Stromal cell of bone marrow (primary cell): ENCODE measurements at regions not wholly inside any gene's neighbourhood (a gene's known extent, or its start where the extent isn't known, plus 50 kb on each side); places are given as distances from the start of the nearest gene placed in this dataset.

Source experiments
- DNase-seq: peaks from one replicate; pipeline ENCODE4 v3.0.0-alpha.2; 2012; ENCODE audit warnings: low read depth

GRCh38 chr6:22809370-22809769, 240.0 kb downstream of the HDGFL1 start:
- DNase-seq, result no peak

GRCh38 chr6:22819209-22819608, 249.8 kb downstream of the HDGFL1 start:
- DNase-seq, result no peak

- DNase-seq, result peak; percentile 80
These were observed 252.4 kb downstream of the HDGFL1 start for GRCh38 chr6:22821664-22822320.

GRCh38 chr6:22825210-22825609, 255.8 kb downstream of the HDGFL1 start:
- DNase-seq, result no peak

GRCh38 chr6:22826961-22827360, 257.6 kb downstream of the HDGFL1 start:
- DNase-seq, result no peak

GRCh38 chr6:22827760-22828159, 258.4 kb downstream of the HDGFL1 start:
- no peak for DNase-seq

GRCh38 chr6:22828179-22829062, 259.1 kb downstream of the HDGFL1 start:
- peak; percentile 75 for DNase-seq

- no peak for DNase-seq
These were observed 259.7 kb downstream of the HDGFL1 start for GRCh38 chr6:22829070-22829469.

GRCh38 chr6:22830463-22830862, 261.1 kb downstream of the HDGFL1 start:
- DNase-seq, result no peak

GRCh38 chr6:22833191-22833590, 263.8 kb downstream of the HDGFL1 start:
- DNase-seq, result no peak

- no peak for DNase-seq
These were observed 269.0 kb downstream of the HDGFL1 start for GRCh38 chr6:22838345-22838744.

GRCh38 chr6:22845467-22845866, 276.1 kb downstream of the HDGFL1 start:
- no peak for DNase-seq

- DNase-seq, result no peak
These were observed 278.8 kb downstream of the HDGFL1 start for GRCh38 chr6:22848121-22848520.

- no peak for DNase-seq
These were observed 280.6 kb downstream of the HDGFL1 start for GRCh38 chr6:22849921-22850320.

- no peak for DNase-seq
These were observed 282.7 kb downstream of the HDGFL1 start for GRCh38 chr6:22852101-22852500.

GRCh38 chr6:22873513-22874136, 304.3 kb downstream of the HDGFL1 start:
- DNase-seq, result no peak

GRCh38 chr6:22875845-22876244, 306.5 kb downstream of the HDGFL1 start:
- DNase-seq, result no peak

GRCh38 chr6:22878324-22878701, 308.9 kb downstream of the HDGFL1 start:
- DNase-seq, result no peak

GRCh38 chr6:22878706-22879105, 309.3 kb downstream of the HDGFL1 start:
- no peak for DNase-seq

- peak; percentile 88 for DNase-seq
These were observed 311.5 kb downstream of the HDGFL1 start for GRCh38 chr6:22880686-22881433.

GRCh38 chr6:22882581-22882980, 313.2 kb downstream of the HDGFL1 start:
- DNase-seq, result no peak

GRCh38 chr6:22883061-22883717, 313.8 kb downstream of the HDGFL1 start:
- no peak for DNase-seq
